Type B pancreatic cell (in vitro differentiated cells): ENCODE measurements at regions not wholly inside any gene's neighbourhood (a gene's known extent, or its start where the extent isn't known, plus 50 kb on each side); places are given as distances from the start of the nearest gene placed in this dataset.

Source experiments
- DNase-seq: peaks from one replicate; pipeline ENCODE4 v3.0.0; 2021; ENCODE audit warnings: mixed read lengths; ENCODE audit not compliant: unreplicated experiment; ENCODE audit errors: extremely low spot score
- H3K27ac Mint-ChIP-seq: 2 replicates; pipeline ENCODE4 v1.8.0; 2021; ENCODE audit warnings: mild to moderate bottlenecking, mixed read lengths
- H3K27me3 Mint-ChIP-seq: 2 replicates; pipeline ENCODE4 v1.8.0; 2021; ENCODE audit warnings: mixed read lengths
- H3K36me3 Mint-ChIP-seq: 2 replicates; pipeline ENCODE4 v1.8.0; 2021; ENCODE audit warnings: mixed read lengths
- H3K4me1 Mint-ChIP-seq: one replicate; pipeline ENCODE4 v1.8.0; 2021; ENCODE audit warnings: mixed read lengths; ENCODE audit not compliant: unreplicated experiment
- H3K4me3 Mint-ChIP-seq: 2 replicates; pipeline ENCODE4 v1.8.0; 2021; ENCODE audit warnings: mild to moderate bottlenecking, mixed read lengths
- H3K9me3 Mint-ChIP-seq: 2 replicates; pipeline ENCODE4 v1.8.0; 2021; ENCODE audit warnings: mixed read lengths
- CTCF ChIP-seq: fragments of 200-600 bp; sonication (generic); conservative IDR thresholded peaks from 2 replicates; pipeline ENCODE4 v1.5.0; 2021; ENCODE audit warnings: antibody characterized with exemption, mild to moderate bottlenecking

- peaks cover 6% of the 10 kb centered on the region for H3K27me3 Mint-ChIP-seq
- no peak for TF ChIP-seq CTCF
- H3K4me3 Mint-ChIP-seq = no peak overlapping the region
- DNase-seq = no peak
- no peaks in the 10 kb centered on the region for H3K4me1 Mint-ChIP-seq
- no peaks in the 10 kb centered on the region for H3K36me3 Mint-ChIP-seq
- no peaks in the 10 kb centered on the region for H3K9me3 Mint-ChIP-seq
- no peak overlapping the region for H3K27ac Mint-ChIP-seq
These were observed 437.4 kb upstream of the MC4R start for GRCh38 chr18:60809937-60810336.

- H3K36me3 Mint-ChIP-seq = no peaks in the 10 kb centered on the region
- H3K4me3 Mint-ChIP-seq = no peak overlapping the region
- no peak for TF ChIP-seq CTCF
- no peak overlapping the region for H3K27ac Mint-ChIP-seq
- no peak for DNase-seq
- no peaks in the 10 kb centered on the region for H3K4me1 Mint-ChIP-seq
- H3K9me3 Mint-ChIP-seq = no peaks in the 10 kb centered on the region
- H3K27me3 Mint-ChIP-seq = no peaks in the 10 kb centered on the region
These were observed 440.3 kb upstream of the MC4R start for GRCh38 chr18:60812921-60813320.

GRCh38 chr18:60826346-60826745 is 453.8 kb upstream of the MC4R start:
- Mint-ChIP-seq H3K4me3 (no peak overlapping the region), H3K36me3 (no peaks in the 10 kb centered on the region), H3K9me3 (no peaks in the 10 kb centered on the region), H3K27ac (no peak overlapping the region), H3K4me1 (no peaks in the 10 kb centered on the region), H3K27me3 (no peaks in the 10 kb centered on the region)
- no peak for DNase-seq
- no peak for TF ChIP-seq CTCF

- Mint-ChIP-seq H3K4me3 (no peak overlapping the region), H3K27ac (no peak overlapping the region), H3K27me3 (no peaks in the 10 kb centered on the region), H3K9me3 (no peaks in the 10 kb centered on the region), H3K4me1 (no peaks in the 10 kb centered on the region), H3K36me3 (no peaks in the 10 kb centered on the region)
- no peak for DNase-seq
- no peak for TF ChIP-seq CTCF
These were observed 459.4 kb upstream of the MC4R start for GRCh38 chr18:60831971-60832370.

- no peaks in the 10 kb centered on the region for H3K36me3 Mint-ChIP-seq
- no peaks in the 10 kb centered on the region for H3K4me1 Mint-ChIP-seq
- H3K9me3 Mint-ChIP-seq = peaks cover under 1% of the 10 kb centered on the region
- H3K27me3 Mint-ChIP-seq = no peaks in the 10 kb centered on the region
- no peak for DNase-seq
- no peak overlapping the region for H3K4me3 Mint-ChIP-seq
- no peak overlapping the region for H3K27ac Mint-ChIP-seq
- TF ChIP-seq CTCF = no peak
These were observed 466.1 kb upstream of the MC4R start for GRCh38 chr18:60838677-60839076.

GRCh38 chr18:60846396-60846795 is 473.8 kb upstream of the MC4R start:
- no peaks in the 10 kb centered on the region for H3K27me3 Mint-ChIP-seq

More at GRCh38 chr18:60846396-60846795, 473.8 kb upstream of the MC4R start:
- no peak overlapping the region for H3K27ac Mint-ChIP-seq
- no peaks in the 10 kb centered on the region for H3K4me1 Mint-ChIP-seq
- no peak for DNase-seq
- H3K36me3 Mint-ChIP-seq = no peaks in the 10 kb centered on the region
- no peak for TF ChIP-seq CTCF
- H3K4me3 Mint-ChIP-seq = no peak overlapping the region
- H3K9me3 Mint-ChIP-seq = peaks cover 4% of the 10 kb centered on the region
